ENCODE measurements at regions not wholly inside any gene's neighbourhood (a gene's known extent, or its start where the extent isn't known, plus 50 kb on each side); places are given as distances from the start of the nearest gene placed in this dataset.

GRCh38 chrX:36436361-36436760, 516.8 kb downstream of the CFAP47 start:
- Mint-ChIP-seq H3K27ac (ENCODE audit: unreplicated experiment) (no peak overlapping the region), H3K36me3 (ENCODE audit: unreplicated experiment) (no peaks in the 10 kb centered on the region), H3K9me3 (ENCODE audit: unreplicated experiment) (no peaks in the 10 kb centered on the region), H3K4me3 (ENCODE audit: unreplicated experiment) (no peak overlapping the region), H3K4me1 (ENCODE audit: low read depth, unreplicated experiment) (no peaks in the 10 kb centered on the region), H3K27me3 (ENCODE audit: unreplicated experiment) (no peaks in the 10 kb centered on the region)
- no peak for DNase-seq
- no peak for TF ChIP-seq CTCF (IDR thresholded peaks at IDR 0.05; ENCODE audit: partially characterized antibody, unreplicated experiment)

GRCh38 chrX:36443007-36443406, 523.5 kb downstream of the CFAP47 start:
- Mint-ChIP-seq H3K27ac (ENCODE audit: unreplicated experiment) (no peak overlapping the region), H3K4me3 (ENCODE audit: unreplicated experiment) (no peak overlapping the region), H3K4me1 (ENCODE audit: low read depth, unreplicated experiment) (no peaks in the 10 kb centered on the region), H3K9me3 (ENCODE audit: unreplicated experiment) (no peaks in the 10 kb centered on the region), H3K27me3 (ENCODE audit: unreplicated experiment) (no peaks in the 10 kb centered on the region), H3K36me3 (ENCODE audit: unreplicated experiment) (no peaks in the 10 kb centered on the region)
- TF ChIP-seq CTCF (IDR thresholded peaks at IDR 0.05; ENCODE audit: partially characterized antibody, unreplicated experiment): no peak
- no peak for DNase-seq

GRCh38 chrX:36445566-36445965, 526.0 kb downstream of the CFAP47 start:
- DNase-seq: no peak
- Mint-ChIP-seq H3K27me3 (ENCODE audit: unreplicated experiment) (no peaks in the 10 kb centered on the region), H3K4me3 (ENCODE audit: unreplicated experiment) (no peak overlapping the region), H3K36me3 (ENCODE audit: unreplicated experiment) (no peaks in the 10 kb centered on the region), H3K27ac (ENCODE audit: unreplicated experiment) (no peak overlapping the region), H3K9me3 (ENCODE audit: unreplicated experiment) (no peaks in the 10 kb centered on the region), H3K4me1 (ENCODE audit: low read depth, unreplicated experiment) (no peaks in the 10 kb centered on the region)
- no peak for TF ChIP-seq CTCF (IDR thresholded peaks at IDR 0.05; ENCODE audit: partially characterized antibody, unreplicated experiment)

GRCh38 chrX:36462142-36462541, 542.6 kb downstream of the CFAP47 start:
- Mint-ChIP-seq H3K36me3 (ENCODE audit: unreplicated experiment) (no peaks in the 10 kb centered on the region), H3K27ac (ENCODE audit: unreplicated experiment) (no peak overlapping the region), H3K4me3 (ENCODE audit: unreplicated experiment) (no peak overlapping the region), H3K27me3 (ENCODE audit: unreplicated experiment) (peaks cover 1% of the 10 kb centered on the region), H3K4me1 (ENCODE audit: low read depth, unreplicated experiment) (no peaks in the 10 kb centered on the region), H3K9me3 (ENCODE audit: unreplicated experiment) (no peaks in the 10 kb centered on the region)
- no peak for DNase-seq
- no peak for TF ChIP-seq CTCF (IDR thresholded peaks at IDR 0.05; ENCODE audit: partially characterized antibody, unreplicated experiment)

GRCh38 chrX:36480441-36480990, 527.6 kb upstream of the FAM47C start:
- no peak for DNase-seq
- TF ChIP-seq CTCF (IDR thresholded peaks at IDR 0.05; ENCODE audit: partially characterized antibody, unreplicated experiment): no peak
- no peak overlapping the region for H3K4me3 Mint-ChIP-seq (ENCODE audit: unreplicated experiment)
- peaks cover 1% of the 10 kb centered on the region for H3K27me3 Mint-ChIP-seq (ENCODE audit: unreplicated experiment)
- no peak overlapping the region for H3K27ac Mint-ChIP-seq (ENCODE audit: unreplicated experiment)
- H3K9me3 Mint-ChIP-seq (ENCODE audit: unreplicated experiment): no peaks in the 10 kb centered on the region
- H3K4me1 Mint-ChIP-seq (ENCODE audit: low read depth, unreplicated experiment): no peaks in the 10 kb centered on the region
- no peaks in the 10 kb centered on the region for H3K36me3 Mint-ChIP-seq (ENCODE audit: unreplicated experiment)

Data from glutamatergic neuron (in vitro differentiated cells).